ENCODE measurements at regions not wholly inside any gene's neighbourhood (a gene's known extent, or its start where the extent isn't known, plus 50 kb on each side); places are given as distances from the start of the nearest gene placed in this dataset.

DNA sequence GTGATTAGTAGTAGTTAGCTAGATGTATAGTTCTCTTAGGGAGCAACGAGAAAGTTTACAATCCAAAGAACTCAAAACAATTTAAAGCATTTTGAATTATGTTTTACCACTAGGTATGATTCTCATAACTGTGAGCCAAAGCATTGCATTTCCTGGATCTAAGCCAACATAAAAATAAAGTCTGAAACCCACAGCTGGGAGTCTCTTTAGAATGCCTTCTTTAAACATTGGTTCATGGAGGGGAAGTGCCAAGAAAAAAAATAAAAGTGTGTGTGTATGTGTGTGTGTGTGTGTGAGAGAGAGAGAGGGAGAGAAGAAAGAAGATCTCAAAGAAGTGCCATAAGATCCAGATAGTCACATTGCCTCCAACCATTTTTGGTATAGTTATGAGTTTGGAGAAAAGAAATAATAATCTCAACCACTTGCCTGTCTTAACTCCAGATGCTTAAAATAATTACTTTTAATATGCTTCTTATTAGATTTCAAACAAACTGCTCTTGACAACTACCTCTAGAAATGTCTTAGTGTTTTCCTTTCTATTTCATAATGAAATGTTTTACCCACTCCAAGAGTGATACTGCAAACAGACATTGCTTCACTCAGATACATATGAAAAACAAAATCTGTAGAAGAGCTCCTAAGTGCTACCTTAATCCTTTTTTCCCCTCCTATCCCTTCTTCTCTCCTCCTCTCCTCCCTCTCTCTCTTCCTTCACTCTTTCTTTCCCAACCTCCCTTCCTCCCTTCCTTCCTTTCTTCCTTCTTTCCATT lies 554.1 kb downstream of the KCTD12 start:
- no peak overlapping the region for H3K27ac ChIP-seq (ENCODE audit: low read depth, low read length)

DNA sequence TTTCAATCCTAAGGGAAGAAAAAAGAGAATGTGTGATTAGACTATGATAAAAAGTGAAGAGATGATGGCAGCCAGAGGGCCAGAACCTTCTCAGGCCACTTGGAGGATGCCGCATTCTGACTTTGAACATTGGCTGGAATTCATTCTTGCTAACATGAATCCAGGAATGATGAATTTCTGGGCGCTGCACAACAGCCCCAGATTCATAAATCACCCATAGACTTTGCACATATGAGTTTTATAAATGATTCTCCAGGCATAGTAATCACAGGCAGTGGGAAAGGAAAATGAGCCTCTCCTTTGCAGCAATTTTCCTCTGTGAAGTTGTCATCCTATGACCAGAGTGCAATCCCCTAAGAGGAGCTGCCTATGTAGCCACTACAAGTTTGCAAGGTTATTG lies 555.4 kb downstream of the KCTD12 start:
- H3K4me1 ChIP-seq (ENCODE audit: control insufficient read depth in 1 of 2, insufficient read depth in 2 of 2, low read length in 2 of 2) = no peaks in the 10 kb centered on the region
- H3K9me3 ChIP-seq (ENCODE audit: control insufficient read depth in 1 of 2, low read length in 2 of 2) = no peaks in the 10 kb centered on the region
- H3K27me3 ChIP-seq (ENCODE audit: control insufficient read depth in 1 of 2, insufficient read depth in 2 of 2, low read length in 2 of 2) = no peaks in the 10 kb centered on the region
- no peak overlapping the region for H3K9ac ChIP-seq (ENCODE audit: low read depth in 1 of 2, low read length in 2 of 2)
- no peak overlapping the region for H3K4me3 ChIP-seq (ENCODE audit: low read depth in 1 of 2, low read length in 2 of 2)
- H3K36me3 ChIP-seq (ENCODE audit: control insufficient read depth in 1 of 2, insufficient read depth in 2 of 2, low read length in 2 of 2) = no peaks in the 10 kb centered on the region
- H3K27ac ChIP-seq (ENCODE audit: low read depth, low read length) = no peak overlapping the region

More for the DNA sequence above, 554.1 kb downstream of the KCTD12 start:
- Histone ChIP-seq H3K9me3 (ENCODE audit: control insufficient read depth in 1 of 2, low read length in 2 of 2) (no peaks in the 10 kb centered on the region), H3K27me3 (ENCODE audit: control insufficient read depth in 1 of 2, insufficient read depth in 2 of 2, low read length in 2 of 2) (no peaks in the 10 kb centered on the region), H3K36me3 (ENCODE audit: control insufficient read depth in 1 of 2, insufficient read depth in 2 of 2, low read length in 2 of 2) (no peaks in the 10 kb centered on the region), H3K9ac (ENCODE audit: low read depth in 1 of 2, low read length in 2 of 2) (no peak overlapping the region), H3K4me3 (ENCODE audit: low read depth in 1 of 2, low read length in 2 of 2) (no peak overlapping the region), H3K4me1 (ENCODE audit: control insufficient read depth in 1 of 2, insufficient read depth in 2 of 2, low read length in 2 of 2) (no peaks in the 10 kb centered on the region)

DNA sequence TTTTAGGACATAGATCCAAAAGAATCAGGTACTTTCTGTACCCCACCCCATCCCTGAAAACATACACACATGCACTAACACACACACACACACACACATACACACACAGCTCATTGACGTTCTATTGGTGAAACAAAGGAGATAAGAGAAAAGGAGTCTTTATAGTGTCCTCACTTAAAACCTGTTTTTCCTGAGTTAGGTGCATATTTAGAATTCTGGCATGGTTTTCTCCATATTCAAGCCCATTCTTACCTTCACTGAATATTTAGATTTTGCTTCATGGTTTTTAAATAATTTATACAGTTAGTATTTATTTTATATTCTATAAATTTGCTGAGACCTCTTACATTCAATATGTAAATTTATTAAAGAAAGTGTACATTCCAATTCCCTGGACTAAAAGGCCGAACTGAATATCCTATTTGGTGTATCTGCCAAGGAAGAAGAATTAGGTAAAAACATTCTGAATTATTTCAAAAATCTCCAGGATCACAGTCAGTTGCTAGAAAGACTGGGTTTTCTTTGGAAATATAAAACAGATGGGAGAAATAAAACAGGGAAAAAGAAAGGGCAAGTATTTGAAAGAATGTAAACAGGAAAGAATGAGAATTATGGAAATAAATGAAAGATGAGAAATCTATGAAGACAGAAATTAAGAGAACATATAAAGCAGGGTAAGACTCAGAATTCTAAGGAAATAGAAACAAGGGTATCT lies 556.2 kb downstream of the KCTD12 start:
- Histone ChIP-seq H3K4me3 (ENCODE audit: low read depth in 1 of 2, low read length in 2 of 2) (no peak overlapping the region), H3K27ac (ENCODE audit: low read depth, low read length) (no peak overlapping the region), H3K9me3 (ENCODE audit: control insufficient read depth in 1 of 2, low read length in 2 of 2) (no peaks in the 10 kb centered on the region), H3K4me1 (ENCODE audit: control insufficient read depth in 1 of 2, insufficient read depth in 2 of 2, low read length in 2 of 2) (no peaks in the 10 kb centered on the region), H3K27me3 (ENCODE audit: control insufficient read depth in 1 of 2, insufficient read depth in 2 of 2, low read length in 2 of 2) (no peaks in the 10 kb centered on the region), H3K9ac (ENCODE audit: low read depth in 1 of 2, low read length in 2 of 2) (no peak overlapping the region), H3K36me3 (ENCODE audit: control insufficient read depth in 1 of 2, insufficient read depth in 2 of 2, low read length in 2 of 2) (no peaks in the 10 kb centered on the region)

DNA sequence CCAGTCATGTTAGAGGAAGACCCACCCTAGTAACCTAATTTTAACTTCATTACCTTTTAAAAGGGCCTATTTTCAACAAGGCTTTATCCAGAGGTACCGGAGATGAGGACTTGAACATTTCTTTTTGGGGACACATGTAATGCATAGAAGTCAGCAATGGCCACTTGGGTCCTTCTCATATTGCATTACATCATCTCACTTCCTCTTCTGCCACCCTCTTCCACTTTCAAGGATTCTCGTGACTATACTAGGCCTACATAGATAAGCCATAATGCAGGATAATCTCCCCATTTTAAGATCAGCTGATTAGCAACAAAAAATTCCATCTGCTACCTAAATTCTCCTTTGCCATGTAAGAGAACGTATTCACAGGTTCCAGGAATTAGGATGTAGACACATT lies 557.2 kb downstream of the KCTD12 start:
- Histone ChIP-seq H3K9me3 (ENCODE audit: control insufficient read depth in 1 of 2, low read length in 2 of 2) (no peaks in the 10 kb centered on the region), H3K27me3 (ENCODE audit: control insufficient read depth in 1 of 2, insufficient read depth in 2 of 2, low read length in 2 of 2) (no peaks in the 10 kb centered on the region), H3K4me3 (ENCODE audit: low read depth in 1 of 2, low read length in 2 of 2) (no peak overlapping the region), H3K4me1 (ENCODE audit: control insufficient read depth in 1 of 2, insufficient read depth in 2 of 2, low read length in 2 of 2) (no peaks in the 10 kb centered on the region), H3K9ac (ENCODE audit: low read depth in 1 of 2, low read length in 2 of 2) (no peak overlapping the region), H3K27ac (ENCODE audit: low read depth, low read length) (no peak overlapping the region), H3K36me3 (ENCODE audit: control insufficient read depth in 1 of 2, insufficient read depth in 2 of 2, low read length in 2 of 2) (no peaks in the 10 kb centered on the region)

DNA sequence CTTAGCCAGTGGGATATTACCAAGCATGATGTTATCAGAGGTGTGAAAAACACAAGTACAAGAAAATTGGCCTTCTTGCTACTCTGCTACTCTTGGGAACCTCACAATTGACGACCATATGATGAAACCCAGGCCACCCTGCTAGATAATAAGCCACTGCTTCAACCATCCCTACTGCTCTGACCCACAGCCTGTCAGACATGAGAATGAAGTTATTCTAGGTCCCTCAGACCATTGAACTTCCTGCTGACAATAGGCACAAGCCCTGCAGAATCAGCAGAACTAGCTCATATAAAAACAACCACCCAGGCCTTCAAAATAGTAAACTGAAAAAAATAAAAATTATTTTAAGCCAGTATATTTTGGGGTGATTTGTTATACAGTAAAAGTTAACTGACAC lies 559.9 kb downstream of the KCTD12 start:
- Histone ChIP-seq H3K4me3 (ENCODE audit: low read depth in 1 of 2, low read length in 2 of 2) (no peak overlapping the region), H3K9ac (ENCODE audit: low read depth in 1 of 2, low read length in 2 of 2) (no peak overlapping the region), H3K4me1 (ENCODE audit: control insufficient read depth in 1 of 2, insufficient read depth in 2 of 2, low read length in 2 of 2) (no peaks in the 10 kb centered on the region)

DNA sequence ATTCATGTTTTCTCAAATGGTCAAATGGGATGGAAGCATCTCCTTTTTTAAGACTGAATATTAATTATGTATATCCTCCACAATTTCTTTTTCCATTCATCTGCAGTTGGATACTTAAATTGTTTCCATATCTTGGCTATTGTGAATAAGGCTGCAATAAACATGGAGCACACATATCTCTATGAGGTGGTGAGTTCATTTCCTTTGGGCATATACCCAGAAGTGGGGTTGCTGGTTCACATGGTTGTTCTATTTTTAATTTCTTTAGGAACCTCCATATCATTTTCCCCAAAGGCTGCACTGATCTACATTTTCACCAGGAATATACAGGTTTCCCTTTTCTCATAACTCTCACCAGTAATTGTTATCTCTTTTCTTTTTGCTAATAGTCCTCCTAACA lies 566.3 kb downstream of the KCTD12 start:
- no peaks in the 10 kb centered on the region for H3K27me3 ChIP-seq (ENCODE audit: control insufficient read depth in 1 of 2, insufficient read depth in 2 of 2, low read length in 2 of 2)
- H3K27ac ChIP-seq (ENCODE audit: low read depth, low read length) = no peak overlapping the region
- H3K36me3 ChIP-seq (ENCODE audit: control insufficient read depth in 1 of 2, insufficient read depth in 2 of 2, low read length in 2 of 2) = no peaks in the 10 kb centered on the region
- no peaks in the 10 kb centered on the region for H3K4me1 ChIP-seq (ENCODE audit: control insufficient read depth in 1 of 2, insufficient read depth in 2 of 2, low read length in 2 of 2)
- H3K4me3 ChIP-seq (ENCODE audit: low read depth in 1 of 2, low read length in 2 of 2) = no peak overlapping the region
- H3K9ac ChIP-seq (ENCODE audit: low read depth in 1 of 2, low read length in 2 of 2) = no peak overlapping the region
- no peaks in the 10 kb centered on the region for H3K9me3 ChIP-seq (ENCODE audit: control insufficient read depth in 1 of 2, low read length in 2 of 2)

More for the DNA sequence above, 559.9 kb downstream of the KCTD12 start:
- Histone ChIP-seq H3K27me3 (ENCODE audit: control insufficient read depth in 1 of 2, insufficient read depth in 2 of 2, low read length in 2 of 2) (no peaks in the 10 kb centered on the region), H3K36me3 (ENCODE audit: control insufficient read depth in 1 of 2, insufficient read depth in 2 of 2, low read length in 2 of 2) (no peaks in the 10 kb centered on the region), H3K27ac (ENCODE audit: low read depth, low read length) (no peak overlapping the region), H3K9me3 (ENCODE audit: control insufficient read depth in 1 of 2, low read length in 2 of 2) (no peaks in the 10 kb centered on the region)

DNA sequence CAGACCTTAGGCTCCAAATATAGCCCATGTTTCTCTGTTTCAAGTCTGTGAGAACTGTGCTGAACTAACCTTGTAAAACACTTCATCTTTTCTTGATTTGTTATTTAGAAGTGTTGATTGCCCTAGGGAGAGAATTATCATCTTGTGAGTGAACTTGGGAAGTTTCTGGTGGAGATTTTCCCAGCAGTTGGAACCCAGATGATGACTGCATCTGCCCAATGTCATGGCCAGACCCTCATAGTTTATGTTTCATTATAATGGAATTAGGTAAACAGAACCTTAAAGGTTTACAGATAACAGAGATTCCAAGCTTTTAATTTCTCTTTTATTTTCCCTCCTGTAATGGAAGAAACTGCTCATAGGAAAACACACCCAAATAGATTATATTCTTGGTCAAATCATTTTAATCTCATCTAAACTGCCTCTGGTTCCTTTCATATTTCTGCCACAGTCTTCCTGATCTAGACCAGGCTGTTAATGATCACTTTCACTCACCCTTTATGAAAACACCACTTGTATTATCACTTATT lies 569.1 kb downstream of the KCTD12 start:
- Histone ChIP-seq H3K27me3 (ENCODE audit: control insufficient read depth in 1 of 2, insufficient read depth in 2 of 2, low read length in 2 of 2) (no peaks in the 10 kb centered on the region), H3K9me3 (ENCODE audit: control insufficient read depth in 1 of 2, low read length in 2 of 2) (no peaks in the 10 kb centered on the region), H3K27ac (ENCODE audit: low read depth, low read length) (no peak overlapping the region), H3K36me3 (ENCODE audit: control insufficient read depth in 1 of 2, insufficient read depth in 2 of 2, low read length in 2 of 2) (no peaks in the 10 kb centered on the region), H3K9ac (ENCODE audit: low read depth in 1 of 2, low read length in 2 of 2) (no peak overlapping the region), H3K4me3 (ENCODE audit: low read depth in 1 of 2, low read length in 2 of 2) (no peak overlapping the region), H3K4me1 (ENCODE audit: control insufficient read depth in 1 of 2, insufficient read depth in 2 of 2, low read length in 2 of 2) (no peaks in the 10 kb centered on the region)

DNA sequence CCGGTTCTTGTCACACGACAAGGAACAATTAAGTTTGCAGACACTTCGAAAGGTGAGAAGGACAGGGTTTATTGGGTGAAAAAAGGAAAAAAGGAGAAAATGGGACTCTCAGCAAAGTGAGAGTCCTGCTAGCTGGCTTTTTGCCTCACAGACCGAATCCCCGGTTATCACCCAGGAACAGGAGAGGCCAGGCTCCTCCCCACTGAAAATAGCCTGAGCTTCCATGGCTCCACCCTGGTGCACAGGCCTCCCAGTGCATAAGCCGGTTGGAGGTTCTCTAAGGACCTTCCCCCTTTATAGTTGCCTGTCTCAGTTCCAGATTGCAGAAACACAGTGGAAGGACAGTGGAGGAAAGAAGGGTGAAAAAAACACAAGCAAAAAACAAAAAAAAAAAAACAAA lies 571.7 kb downstream of the KCTD12 start:
- no peak overlapping the region for H3K27ac ChIP-seq (ENCODE audit: low read depth, low read length)
- no peaks in the 10 kb centered on the region for H3K27me3 ChIP-seq (ENCODE audit: control insufficient read depth in 1 of 2, insufficient read depth in 2 of 2, low read length in 2 of 2)

DNA sequence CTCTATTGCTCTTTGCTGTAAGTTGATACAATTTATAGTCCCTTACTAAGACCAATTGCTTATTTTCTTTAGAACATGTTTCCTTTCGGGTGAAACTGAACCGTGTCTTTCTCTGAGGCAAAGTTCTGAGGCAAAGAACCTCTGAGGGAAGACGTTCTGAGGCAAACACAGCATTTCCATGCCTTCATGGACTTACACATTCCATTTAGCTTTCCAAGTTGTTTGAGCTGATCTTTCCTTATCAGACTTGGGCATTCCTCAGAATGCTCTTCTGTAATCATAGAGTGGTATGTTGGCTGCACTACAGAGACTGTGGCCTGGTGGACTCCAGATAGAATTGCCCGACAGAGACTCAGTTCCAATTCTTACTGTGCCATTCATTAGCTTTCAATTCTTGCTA lies 579.1 kb downstream of the KCTD12 start:
- no peaks in the 10 kb centered on the region for H3K4me1 ChIP-seq (ENCODE audit: control insufficient read depth in 1 of 2, insufficient read depth in 2 of 2, low read length in 2 of 2)
- H3K4me3 ChIP-seq (ENCODE audit: low read depth in 1 of 2, low read length in 2 of 2) = no peak overlapping the region
- no peaks in the 10 kb centered on the region for H3K36me3 ChIP-seq (ENCODE audit: control insufficient read depth in 1 of 2, insufficient read depth in 2 of 2, low read length in 2 of 2)
- no peak overlapping the region for H3K27ac ChIP-seq (ENCODE audit: low read depth, low read length)
- no peaks in the 10 kb centered on the region for H3K9me3 ChIP-seq (ENCODE audit: control insufficient read depth in 1 of 2, low read length in 2 of 2)
- H3K9ac ChIP-seq (ENCODE audit: low read depth in 1 of 2, low read length in 2 of 2) = no peak overlapping the region
- no peaks in the 10 kb centered on the region for H3K27me3 ChIP-seq (ENCODE audit: control insufficient read depth in 1 of 2, insufficient read depth in 2 of 2, low read length in 2 of 2)

More for the DNA sequence above, 571.7 kb downstream of the KCTD12 start:
- Histone ChIP-seq H3K9me3 (ENCODE audit: control insufficient read depth in 1 of 2, low read length in 2 of 2) (no peaks in the 10 kb centered on the region), H3K4me3 (ENCODE audit: low read depth in 1 of 2, low read length in 2 of 2) (no peak overlapping the region), H3K36me3 (ENCODE audit: control insufficient read depth in 1 of 2, insufficient read depth in 2 of 2, low read length in 2 of 2) (no peaks in the 10 kb centered on the region), H3K9ac (ENCODE audit: low read depth in 1 of 2, low read length in 2 of 2) (no peak overlapping the region), H3K4me1 (ENCODE audit: control insufficient read depth in 1 of 2, insufficient read depth in 2 of 2, low read length in 2 of 2) (no peaks in the 10 kb centered on the region)

DNA sequence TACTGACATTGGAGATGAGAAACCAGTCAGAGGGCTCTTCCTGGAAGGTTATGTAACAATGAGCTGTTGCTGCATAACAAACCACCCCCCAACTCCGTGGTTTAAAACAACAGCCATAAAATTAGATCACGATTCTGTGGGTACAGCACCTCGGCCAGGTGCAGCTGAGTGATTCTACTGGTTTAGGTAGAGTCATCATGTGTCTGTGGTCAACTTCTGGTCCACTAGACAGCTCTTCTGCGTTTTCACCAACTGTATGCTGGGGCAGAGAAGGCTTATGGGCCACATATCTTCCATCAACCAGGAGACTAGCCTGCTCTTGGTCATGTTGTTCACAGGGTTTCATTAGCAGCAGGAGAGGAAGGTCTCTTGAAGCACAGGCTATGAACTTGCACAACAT lies 585.5 kb downstream of the KCTD12 start:
- no peaks in the 10 kb centered on the region for H3K4me1 ChIP-seq (ENCODE audit: control insufficient read depth in 1 of 2, insufficient read depth in 2 of 2, low read length in 2 of 2)
- no peak overlapping the region for H3K27ac ChIP-seq (ENCODE audit: low read depth, low read length)
- no peak overlapping the region for H3K4me3 ChIP-seq (ENCODE audit: low read depth in 1 of 2, low read length in 2 of 2)
- no peaks in the 10 kb centered on the region for H3K27me3 ChIP-seq (ENCODE audit: control insufficient read depth in 1 of 2, insufficient read depth in 2 of 2, low read length in 2 of 2)
- H3K9me3 ChIP-seq (ENCODE audit: control insufficient read depth in 1 of 2, low read length in 2 of 2) = no peaks in the 10 kb centered on the region
- H3K9ac ChIP-seq (ENCODE audit: low read depth in 1 of 2, low read length in 2 of 2) = no peak overlapping the region
- H3K36me3 ChIP-seq (ENCODE audit: control insufficient read depth in 1 of 2, insufficient read depth in 2 of 2, low read length in 2 of 2) = no peaks in the 10 kb centered on the region

Data from duodenal mucosa (tissue), 2 donors.